OCI-LY3 (cell line): ENCODE measurements at regions not wholly inside any gene's neighbourhood (a gene's known extent, or its start where the extent isn't known, plus 50 kb on each side); places are given as distances from the start of the nearest gene placed in this dataset.
"Not testable (repeated sequence)": the region's sequence is repeated elsewhere in the genome, so short reads cannot be mapped to it uniquely, and the experiment has no call there.

Experiments used
- H2AFZ ChIP-seq: fragments of 200-600, 300-600 bp; shearing (Covaris generic); 2 replicates; pipeline ENCODE4 v1.6.0; 2014; ENCODE audit warnings: antibody characterized with exemption, low read depth, low read length
- H3K27ac ChIP-seq: fragments of 200-600, 300-600 bp; sonication (generic); 2 replicates; pipeline ENCODE4 v1.5.1; 2014; ENCODE audit warnings: mild to moderate bottlenecking, low read length, moderate library complexity, mixed read lengths
- H3K27me3 ChIP-seq: fragments of 200-600, 300-600 bp; sonication (generic); 2 replicates; pipeline ENCODE4 v1.6.1; 2014; ENCODE audit warnings: low read depth, low read length, mixed read lengths
- H3K36me3 ChIP-seq: fragments of 200-600, 300-600 bp; sonication (generic); replicated peaks from 2 replicates; pipeline ENCODE3; 2014; ENCODE audit warnings: low read depth, low read length, mixed read lengths
- H3K4me1 ChIP-seq: fragments of 300-600, 200-600 bp; sonication (generic); 2 replicates; pipeline ENCODE4 v1.6.1; 2014; ENCODE audit warnings: low read length, mixed read lengths
- H3K4me2 ChIP-seq: fragments of 200-600, 300-600 bp; sonication (generic); 2 replicates; pipeline ENCODE4 v1.6.1; 2014; ENCODE audit warnings: low read length, mixed read lengths
- H3K4me3 ChIP-seq: fragments of 300-600, 200-600 bp; sonication (generic); 2 replicates; pipeline ENCODE4 v1.5.1; 2014; ENCODE audit warnings: antibody characterized with exemption, mild to moderate bottlenecking, low read length, moderate library complexity
- H3K79me2 ChIP-seq: fragments of 300-600, 200-600 bp; shearing (Covaris generic); 2 replicates; pipeline ENCODE4 v1.6.1; 2014; ENCODE audit warnings: mild to moderate bottlenecking, low read length, mixed read lengths
- H3K9ac ChIP-seq: fragments of 300-600, 200-600 bp; shearing (Covaris generic); 2 replicates; pipeline ENCODE4 v1.6.0; 2014; ENCODE audit warnings: mild to moderate bottlenecking, low read length, moderate library complexity
- H3K9me3 ChIP-seq: fragments of 200-600, 300-600 bp; shearing (Covaris generic); 2 replicates; pipeline ENCODE4 v1.6.1; 2014; ENCODE audit warnings: low read length, mixed read lengths; ENCODE audit not compliant: insufficient read depth
- H4K20me1 ChIP-seq: fragments of 200-600, 300-600 bp; sonication (generic); 2 replicates; pipeline ENCODE4 v1.6.1; 2016; ENCODE audit warnings: low read length, mixed read lengths; ENCODE audit not compliant: insufficient read depth
- CTCF ChIP-seq: fragments of 200-600, 300-600 bp; sonication (generic); IDR thresholded peaks from 2 replicates; pipeline ENCODE4 v1.5.1; 2014; ENCODE audit warnings: antibody characterized with exemption, low read length, low read depth
- EZH2phosphoT487 ChIP-seq: fragments of 200-600 bp; shearing (Covaris generic); IDR thresholded peaks from 2 replicates; pipeline ENCODE4 v1.6.1; 2018; ENCODE audit warnings: antibody characterized with exemption, mixed run types, low read depth

- Histone ChIP-seq H3K27me3 (no peaks in the 10 kb centered on the region), H2AFZ (no peak overlapping the region), H3K27ac (no peak overlapping the region), H3K4me3 (no peak overlapping the region), H3K36me3 (peaks cover 5% of the 10 kb centered on the region), H4K20me1 (no peaks in the 10 kb centered on the region), H3K9me3 (peaks cover 12% of the 10 kb centered on the region; the same call in 1 of the 2 replicates), H3K79me2 (no peaks in the 10 kb centered on the region), H3K9ac (no peak overlapping the region), H3K4me1 (no peaks in the 10 kb centered on the region), H3K4me2 (no peak overlapping the region)
- no peak for TF ChIP-seq CTCF
- TF ChIP-seq EZH2phosphoT487: no peak
Measured at GRCh38 chr18:8930990-8931616, 171.4 kb upstream of the NDUFV2 start.

- Histone ChIP-seq H3K4me1 (no peaks in the 10 kb centered on the region), H3K27ac (no peak overlapping the region), H3K4me3 (no peak overlapping the region), H4K20me1 (no peaks in the 10 kb centered on the region), H3K79me2 (no peaks in the 10 kb centered on the region), H3K36me3 (no peaks in the 10 kb centered on the region), H3K9me3 (no peaks in the 10 kb centered on the region), H3K9ac (no peak overlapping the region), H3K27me3 (no peaks in the 10 kb centered on the region), H3K4me2 (no peak overlapping the region), H2AFZ (no peak overlapping the region)
- no peak for TF ChIP-seq EZH2phosphoT487
- TF ChIP-seq CTCF: no peak
Measured at GRCh38 chr18:8932866-8933265, 169.6 kb upstream of the NDUFV2 start.

GRCh38 chr18:8933714-8934284 is 168.7 kb upstream of the NDUFV2 start:
- H3K9me3 ChIP-seq: no peaks in the 10 kb centered on the region
- no peaks in the 10 kb centered on the region for H3K27me3 ChIP-seq
- H2AFZ ChIP-seq: no peak overlapping the region
- H3K9ac ChIP-seq: no peak overlapping the region
- no peaks in the 10 kb centered on the region for H4K20me1 ChIP-seq
- no peaks in the 10 kb centered on the region for H3K4me1 ChIP-seq
- no peak overlapping the region for H3K4me3 ChIP-seq
- H3K79me2 ChIP-seq: no peaks in the 10 kb centered on the region
- H3K36me3 ChIP-seq: no peaks in the 10 kb centered on the region
- no peak overlapping the region for H3K27ac ChIP-seq
- TF ChIP-seq EZH2phosphoT487 (no peak), CTCF (no peak)
- no peak overlapping the region for H3K4me2 ChIP-seq

- H3K79me2 ChIP-seq, H3K9ac ChIP-seq, H3K36me3 ChIP-seq, H3K27ac ChIP-seq, H3K4me1 ChIP-seq, H3K9me3 ChIP-seq, H3K27me3 ChIP-seq, H4K20me1 ChIP-seq, H3K4me3 ChIP-seq, H3K4me2 ChIP-seq, H2AFZ ChIP-seq: not testable (repeated sequence)
Measured at GRCh38 chr18:8935346-8935745, 167.2 kb upstream of the NDUFV2 start.
